PC-3 (cell line): ENCODE measurements at regions not wholly inside any gene's neighbourhood (a gene's known extent, or its start where the extent isn't known, plus 50 kb on each side); places are given as distances from the start of the nearest gene placed in this dataset.

Experiments used
- ATAC-seq: fragments of 200-7000 bp; cut with Tn5 transposase; 2 replicates; pipeline ENCODE4 v1.9.1; 2020; ENCODE audit warnings: mild to moderate bottlenecking, moderate library complexity
- BruUV-seq: library from RNA; stranded (reverse); fragments of 400-500 nt; replicated peaks from 2 replicates; lab custom pipeline; 2021; lab: Mats Ljungman, UMichigan
- CTCF ChIA-PET: fragments of 300-600 bp; sonication (Branson Sonifier 250); formaldehyde crosslinking; loops from one replicate; lab custom pipeline; 2022; ENCODE audit warnings: antibody characterized with exemption; lab: Charles Lee
- POLR2A ChIA-PET: fragments of 300-600 bp; sonication (Branson Sonifier 250); formaldehyde crosslinking; loops from one replicate; lab custom pipeline; 2022; ENCODE audit warnings: antibody characterized with exemption; ENCODE audit not compliant: unreplicated experiment; lab: Charles Lee
- DNase-seq: peaks from one replicate; pipeline ENCODE4 v3.0.0-alpha.2; 2015
- H2AFZ ChIP-seq: fragments of 300-600 bp; sonication (generic); 2 replicates; pipeline ENCODE4 v1.6.0; 2016; ENCODE audit warnings: antibody characterized with exemption, low read length
- H3F3A ChIP-seq: fragments of 300-600 bp; sonication (generic); one replicate; pipeline ENCODE4 v1.6.0; 2017; ENCODE audit warnings: antibody characterized with exemption, low read length, control low read depth, mild to moderate bottlenecking; ENCODE audit not compliant: unreplicated experiment
- H3K27ac ChIP-seq: fragments of 300-600 bp; sonication (generic); 2 replicates; pipeline ENCODE4 v1.5.1; 2016; ENCODE audit warnings: mild to moderate bottlenecking, low read length
- H3K27me3 ChIP-seq: fragments of 300-600 bp; sonication (generic); 2 replicates; pipeline ENCODE4 v1.6.1; 2016; ENCODE audit warnings: low read length, mixed read lengths
- H3K36me3 ChIP-seq: fragments of 300-600 bp; sonication (generic); 2 replicates; pipeline ENCODE4 v1.6.1; 2016; ENCODE audit warnings: low read depth, mixed run types, low read length, mixed read lengths
- H3K4me1 ChIP-seq: fragments of 300-600 bp; sonication (generic); 2 replicates; pipeline ENCODE4 v1.5.1; 2016; ENCODE audit warnings: low read length; ENCODE audit not compliant: insufficient read depth
- H3K4me2 ChIP-seq: fragments of 300-600 bp; sonication (generic); 2 replicates; pipeline ENCODE4 v1.6.0; 2016; ENCODE audit warnings: low read length
- H3K4me3 ChIP-seq: fragments of 300-600 bp; sonication (generic); 2 replicates; pipeline ENCODE4 v1.5.1; 2016; ENCODE audit warnings: mild to moderate bottlenecking, low read length, mixed read lengths
- H3K79me2 ChIP-seq: fragments of 300-600 bp; sonication (generic); 2 replicates; pipeline ENCODE4 v1.6.1; 2017; ENCODE audit warnings: low read length, mixed read lengths
- H3K9ac ChIP-seq: fragments of 300-600 bp; sonication (generic); 2 replicates; pipeline ENCODE4 v1.6.0; 2016; ENCODE audit warnings: mild to moderate bottlenecking, low read length
- H3K9me2 ChIP-seq: fragments of 300-600 bp; sonication (generic); replicated peaks from 2 replicates; pipeline ENCODE4 v1.6.1; 2016; ENCODE audit warnings: mixed run types, low read length, mixed read lengths
- H3K9me3 ChIP-seq: fragments of 300-600 bp; sonication (generic); 2 replicates; pipeline ENCODE4 v1.6.1; 2016; ENCODE audit warnings: low read length, mixed read lengths
- H4K20me1 ChIP-seq: fragments of 300-600 bp; sonication (generic); 2 replicates; pipeline ENCODE4 v1.6.1; 2016; ENCODE audit warnings: low read length, mixed read lengths
- CTCF ChIP-seq: fragments of 300-600 bp; sonication (generic); conservative IDR thresholded peaks from 2 replicates; pipeline ENCODE4 v1.5.1; 2017; ENCODE audit warnings: antibody characterized with exemption, low read depth, mild to moderate bottlenecking, low read length
- EZH2 ChIP-seq: fragments of 300-600 bp; sonication (generic); IDR thresholded peaks from one replicate; pipeline ENCODE4 v1.6.1; 2017; ENCODE audit warnings: antibody characterized with exemption, mild to moderate bottlenecking, low read length; ENCODE audit not compliant: unreplicated experiment
- EZH2phosphoT487 ChIP-seq: fragments of 300-600 bp; sonication (generic); IDR thresholded peaks from 2 replicates; pipeline ENCODE4 v1.6.1; 2018; ENCODE audit warnings: mild to moderate bottlenecking, antibody characterized with exemption, low read length, borderline replicate concordance
- intact Hi-C: fragments of 100-400 bp; cut with micrococcal nuclease; formaldehyde crosslinking; loops from 2 replicates; pipeline ENCODE4 v1.9.0; 2023

DNA sequence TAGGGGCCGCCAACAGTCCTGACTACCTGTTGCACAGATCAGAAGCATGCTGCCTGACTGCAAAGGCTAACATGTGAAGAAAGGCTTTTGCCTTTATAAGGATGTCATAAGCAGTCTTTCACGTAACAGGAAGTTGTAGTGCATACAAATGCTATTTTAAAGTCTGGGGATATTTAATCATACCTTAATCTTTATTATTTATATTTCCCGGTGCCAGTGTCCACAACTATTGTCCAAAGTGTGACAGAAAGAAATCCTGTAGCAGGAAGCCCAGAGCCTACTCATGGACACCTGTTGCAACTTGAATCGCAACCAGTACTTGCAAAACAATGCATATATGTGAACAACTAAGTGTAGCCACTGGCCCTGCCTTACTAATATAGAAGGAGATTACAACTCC lies 235.8 kb downstream of the ALDH8A1 start:
- DNase-seq: no peak
- peak; percentile 18; the same call in 1 of the 2 replicates for ATAC-seq
- POLR2A ChIA-PET: no interaction called here

GRCh38 chr6:134712311-134712710 lies 237.6 kb downstream of the ALDH8A1 start:
- H4K20me1 ChIP-seq: no peaks in the 10 kb centered on the region
- TF ChIP-seq EZH2 (no peak), CTCF (no peak), EZH2phosphoT487 (no peak)
- no peak overlapping the region for H3K9ac ChIP-seq
- H3K4me2 ChIP-seq: no peak overlapping the region
- CTCF ChIA-PET: no interaction called here
- H3K79me2 ChIP-seq: no peaks in the 10 kb centered on the region
- H3K4me1 ChIP-seq: peaks cover 5% of the 10 kb centered on the region; the same call in 1 of the 2 replicates
- no peaks in the 10 kb centered on the region for H3F3A ChIP-seq
- H3K9me3 ChIP-seq: no peaks in the 10 kb centered on the region
- intact Hi-C loops: no loop called here
- ATAC-seq (no peak), DNase-seq (no peak)
- H3K27me3 ChIP-seq: no peaks in the 10 kb centered on the region
- no peak overlapping the region for H2AFZ ChIP-seq
- no TSS peak for BruUV-seq
- H3K4me3 ChIP-seq: no peak overlapping the region
- no peaks in the 10 kb centered on the region for H3K9me2 ChIP-seq
- POLR2A ChIA-PET: no interaction called here
- H3K36me3 ChIP-seq: no peaks in the 10 kb centered on the region
- H3K27ac ChIP-seq: no peak overlapping the region

More for the DNA sequence above, 235.8 kb downstream of the ALDH8A1 start:
- H2AFZ ChIP-seq: peak overlapping the region; percentile 64
- no peak overlapping the region for H3K27ac ChIP-seq
- no peaks in the 10 kb centered on the region for H3K9me2 ChIP-seq
- no peaks in the 10 kb centered on the region for H3K36me3 ChIP-seq
- peak overlapping the region; percentile 43 for H3K4me2 ChIP-seq
- no peaks in the 10 kb centered on the region for H3K9me3 ChIP-seq
- no peaks in the 10 kb centered on the region for H4K20me1 ChIP-seq
- TF ChIP-seq EZH2phosphoT487 (no peak), CTCF (no peak), EZH2 (no peak)
- no peaks in the 10 kb centered on the region for H3K79me2 ChIP-seq
- H3F3A ChIP-seq: no peaks in the 10 kb centered on the region
- peaks cover 5% of the 10 kb centered on the region; the same call in 1 of the 2 replicates for H3K4me1 ChIP-seq
- no peak overlapping the region for H3K9ac ChIP-seq
- no peaks in the 10 kb centered on the region for H3K27me3 ChIP-seq
- BruUV-seq: no TSS peak
- 0 out of 2 replicates have a peak overlapping the region, but pooled peaks have one; percentile 11 for H3K4me3 ChIP-seq
- intact Hi-C loops: no loop called here
- CTCF ChIA-PET: no interaction called here

- ATAC-seq (no peak), DNase-seq (no peak)
- no peaks in the 10 kb centered on the region for H3K27me3 ChIP-seq
- no TSS peak for BruUV-seq
- CTCF ChIA-PET: no interaction called here
- H3K4me3 ChIP-seq: no peak overlapping the region
- no peaks in the 10 kb centered on the region for H3K9me3 ChIP-seq
- TF ChIP-seq CTCF (no peak), EZH2 (no peak), EZH2phosphoT487 (no peak)
- no peaks in the 10 kb centered on the region for H3F3A ChIP-seq
- H4K20me1 ChIP-seq: no peaks in the 10 kb centered on the region
- no peaks in the 10 kb centered on the region for H3K36me3 ChIP-seq
- intact Hi-C loops: no loop called here
- H3K79me2 ChIP-seq: no peaks in the 10 kb centered on the region
- no peak overlapping the region for H2AFZ ChIP-seq
- H3K4me2 ChIP-seq: no peak overlapping the region
- no peaks in the 10 kb centered on the region for H3K9me2 ChIP-seq
- no peak overlapping the region for H3K27ac ChIP-seq
- POLR2A ChIA-PET: no interaction called here
- no peaks in the 10 kb centered on the region for H3K4me1 ChIP-seq
- no peak overlapping the region for H3K9ac ChIP-seq
Observed at GRCh38 chr6:134708079-134708478, 241.8 kb downstream of the ALDH8A1 start.
